VCaP (cell line): ENCODE measurements at regions not wholly inside any gene's neighbourhood (a gene's known extent, or its start where the extent isn't known, plus 50 kb on each side); places are given as distances from the start of the nearest gene placed in this dataset.
A peak's percentile ranks its signal among the peaks of the same experiment; 100 is the strongest.

Experiments used
- H3K27ac ChIP-seq: fragments of 450-650 bp; 2 replicates; pipeline ENCODE4 v1.5.1; 2017
- TF ChIP-seq, protein P1 (sequence below): fragments of 450-650 bp; conservative IDR thresholded peaks from 2 replicates; pipeline ENCODE4 v1.5.1; 2017; ENCODE audit warnings: mild to moderate bottlenecking, moderate library complexity

DNA sequence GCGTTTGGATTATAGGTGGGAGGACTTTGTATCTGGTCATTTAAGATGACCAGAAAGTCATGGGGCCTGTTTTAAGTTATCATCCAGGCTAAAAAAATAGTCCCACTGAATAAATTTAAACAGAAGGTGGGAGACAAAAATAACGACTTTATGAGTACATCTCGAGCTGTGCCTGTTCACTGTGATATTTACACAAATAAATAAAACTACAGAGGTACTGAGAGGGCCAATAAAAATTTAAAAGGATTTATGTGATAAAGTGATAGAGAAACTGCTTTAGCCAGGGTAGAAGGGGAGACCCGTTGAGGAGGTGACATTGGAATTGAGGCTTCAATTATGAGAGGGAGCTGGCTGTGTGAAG is 53.4 kb upstream of the PMEPA1 start:
- TF ChIP-seq, protein P1, sequence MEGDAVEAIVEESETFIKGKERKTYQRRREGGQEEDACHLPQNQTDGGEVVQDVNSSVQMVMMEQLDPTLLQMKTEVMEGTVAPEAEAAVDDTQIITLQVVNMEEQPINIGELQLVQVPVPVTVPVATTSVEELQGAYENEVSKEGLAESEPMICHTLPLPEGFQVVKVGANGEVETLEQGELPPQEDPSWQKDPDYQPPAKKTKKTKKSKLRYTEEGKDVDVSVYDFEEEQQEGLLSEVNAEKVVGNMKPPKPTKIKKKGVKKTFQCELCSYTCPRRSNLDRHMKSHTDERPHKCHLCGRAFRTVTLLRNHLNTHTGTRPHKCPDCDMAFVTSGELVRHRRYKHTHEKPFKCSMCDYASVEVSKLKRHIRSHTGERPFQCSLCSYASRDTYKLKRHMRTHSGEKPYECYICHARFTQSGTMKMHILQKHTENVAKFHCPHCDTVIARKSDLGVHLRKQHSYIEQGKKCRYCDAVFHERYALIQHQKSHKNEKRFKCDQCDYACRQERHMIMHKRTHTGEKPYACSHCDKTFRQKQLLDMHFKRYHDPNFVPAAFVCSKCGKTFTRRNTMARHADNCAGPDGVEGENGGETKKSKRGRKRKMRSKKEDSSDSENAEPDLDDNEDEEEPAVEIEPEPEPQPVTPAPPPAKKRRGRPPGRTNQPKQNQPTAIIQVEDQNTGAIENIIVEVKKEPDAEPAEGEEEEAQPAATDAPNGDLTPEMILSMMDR, result no peak
- H3K27ac ChIP-seq, result peak overlapping the region; percentile 100

DNA sequence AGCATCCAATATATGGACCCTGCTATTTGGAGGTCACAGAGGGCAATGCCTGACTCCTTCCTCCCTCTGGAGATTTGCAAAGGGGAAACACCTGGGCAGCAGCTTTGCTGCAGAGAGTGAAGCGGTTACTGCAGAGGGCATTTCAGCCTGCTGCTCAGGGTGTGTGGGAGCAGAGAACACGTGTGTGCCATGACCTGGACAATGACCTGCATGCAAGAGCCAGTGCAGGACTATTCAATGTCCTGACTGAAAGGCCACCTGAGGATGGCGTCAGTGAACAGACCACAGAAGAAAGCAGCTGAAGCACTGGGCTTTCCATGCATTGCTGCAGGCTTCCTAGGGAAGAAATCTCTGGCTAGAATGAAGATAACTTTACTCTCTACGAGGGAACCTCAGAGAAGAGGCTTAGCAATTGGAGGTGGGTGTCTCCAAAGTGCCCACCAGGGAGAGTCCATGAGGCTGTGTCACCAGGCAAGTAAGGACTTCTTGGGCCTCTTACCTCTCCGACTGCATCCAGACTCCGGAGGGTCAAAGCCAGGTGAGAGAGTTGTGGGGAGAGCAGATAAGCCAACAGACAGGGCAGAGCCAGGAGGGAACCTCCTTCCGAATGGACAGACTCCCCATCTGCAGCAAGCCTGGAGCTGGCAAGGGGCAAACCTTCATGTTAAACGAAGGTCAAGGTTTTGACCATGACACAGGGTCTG is 52.9 kb upstream of the PMEPA1 start:
- H3K27ac ChIP-seq, result peak overlapping the region; percentile 100
- TF ChIP-seq, protein P1, result no peak

DNA sequence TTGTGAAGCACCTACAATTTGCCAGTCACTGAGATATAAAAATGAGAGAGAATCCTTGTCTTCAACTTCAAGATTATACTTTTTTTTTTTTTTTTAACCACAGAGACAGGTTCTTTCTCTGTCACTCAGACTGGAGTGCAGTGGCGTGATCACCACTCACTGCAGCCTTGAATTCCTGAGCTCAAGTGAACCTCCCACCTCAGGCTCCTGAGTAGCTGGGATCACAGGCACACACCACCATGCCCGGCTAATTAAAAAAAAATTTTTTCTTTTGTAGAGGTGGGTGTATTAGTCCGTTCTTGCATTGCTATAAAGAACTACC is 51.6 kb upstream of the PMEPA1 start:
- TF ChIP-seq, protein P1, result no peak
- peak overlapping the region; percentile 100 for H3K27ac ChIP-seq

DNA sequence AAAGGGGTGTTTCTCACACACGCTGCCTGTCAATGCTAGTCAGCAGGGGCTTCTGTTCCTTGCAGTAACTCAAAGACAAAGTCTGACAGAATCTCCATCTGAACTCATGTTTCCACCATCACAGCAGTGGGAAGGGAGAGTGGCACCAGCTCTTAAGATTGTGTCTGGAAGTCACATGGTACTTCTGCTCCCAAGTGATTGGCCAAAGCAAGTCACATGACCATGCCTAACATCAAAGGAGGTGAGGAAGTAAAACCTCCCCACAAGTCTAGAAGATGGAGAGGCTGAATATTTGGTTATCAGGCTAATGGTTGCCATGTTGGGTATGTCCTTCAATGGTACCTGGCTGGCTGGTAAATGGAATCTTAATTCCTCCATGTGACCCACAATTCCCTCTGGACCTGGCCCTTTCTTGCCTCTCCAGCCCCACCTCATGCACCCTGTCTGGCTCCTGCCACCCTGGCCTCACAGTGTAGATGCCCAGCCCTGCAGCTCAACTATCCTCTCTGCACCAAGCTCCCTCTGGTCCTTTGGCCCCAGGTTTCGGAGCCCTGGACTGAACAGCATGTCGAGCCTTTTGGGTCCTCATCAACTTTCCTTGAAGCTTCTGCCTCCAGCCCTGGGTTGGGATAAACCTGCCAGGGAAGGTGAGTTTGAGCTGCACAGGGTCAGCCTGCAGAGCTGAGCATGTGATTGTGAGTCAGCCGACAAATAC is 51.0 kb upstream of the PMEPA1 start:
- TF ChIP-seq, protein P1, result no peak

DNA sequence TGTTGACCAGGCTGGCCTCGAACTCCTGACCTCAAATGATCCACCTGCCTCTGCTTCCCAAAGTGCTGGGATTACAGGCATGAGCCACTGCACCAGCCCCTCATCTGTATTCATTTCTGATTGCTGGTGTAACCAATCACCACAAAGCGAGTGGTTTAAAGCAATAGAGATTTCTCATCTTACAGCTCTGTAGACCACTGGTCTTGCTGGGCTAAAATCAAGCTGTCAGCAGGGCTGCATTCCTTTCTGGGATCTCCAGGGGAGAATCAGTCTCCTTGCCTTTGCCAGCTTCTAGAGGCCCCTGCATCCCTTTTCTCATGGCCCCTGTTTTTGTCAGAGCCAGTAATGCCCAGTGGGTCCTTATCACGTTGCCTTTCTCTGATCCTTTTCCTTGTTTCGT is 49.9 kb upstream of the PMEPA1 start:
- H3K27ac ChIP-seq, result peak overlapping the region; percentile 100
- TF ChIP-seq, protein P1, result no peak

More for the DNA sequence above, 51.0 kb upstream of the PMEPA1 start:
- H3K27ac ChIP-seq, result peak overlapping the region; percentile 100
